ENCODE measurements at regions not wholly inside any gene's neighbourhood (a gene's known extent, or its start where the extent isn't known, plus 50 kb on each side); places are given as distances from the start of the nearest gene placed in this dataset.

- Histone ChIP-seq H3K9me3 (no peaks in the 10 kb centered on the region), H3K4me3 (no peak overlapping the region), H3K36me3 (no peaks in the 10 kb centered on the region), H3K27ac (no peak overlapping the region), H3K27me3 (no peaks in the 10 kb centered on the region), H3K4me1 (ENCODE audit: insufficient read depth) (peaks cover 6% of the 10 kb centered on the region)
- WGBS, 3 donors, result 86 to 87% (median 86%) methylated on average over 2 of the region's 2 CpGs
- TF ChIP-seq POLR2A (IDR thresholded peaks at IDR 0.05) (no peak), CTCF (IDR thresholded peaks at IDR 0.05) (no peak), EP300 (IDR thresholded peaks at IDR 0.05) (no peak)
- intact Hi-C loops (cut with DNase I), result no loop called here
- DNase-seq, result no peak
Observed at GRCh38 chr13:73971481-73971880, 162.7 kb downstream of the KLF12 start.

- no peak overlapping the region for H3K4me3 ChIP-seq
- H3K4me1 ChIP-seq (ENCODE audit: insufficient read depth), result peaks cover 6% of the 10 kb centered on the region
- H3K27me3 ChIP-seq, result no peaks in the 10 kb centered on the region
- WGBS, 3 donors, result 68 to 71% (median 69%) methylated on average over 7 of the region's 7 CpGs
- intact Hi-C loops (cut with DNase I), result no loop called here
- H3K27ac ChIP-seq, result no peak overlapping the region
- H3K9me3 ChIP-seq, result no peaks in the 10 kb centered on the region
- DNase-seq, result no peak
- no peaks in the 10 kb centered on the region for H3K36me3 ChIP-seq
- TF ChIP-seq EP300 (IDR thresholded peaks at IDR 0.05) (no peak), CTCF (IDR thresholded peaks at IDR 0.05) (no peak), POLR2A (IDR thresholded peaks at IDR 0.05) (no peak)
Observed at GRCh38 chr13:73970421-73971055, 163.7 kb downstream of the KLF12 start.

GRCh38 chr13:73967397-73968165 lies 166.6 kb downstream of the KLF12 start:
- H3K27me3 ChIP-seq, result no peaks in the 10 kb centered on the region
- intact Hi-C loops (cut with DNase I), result no loop called here
- no peak overlapping the region for H3K27ac ChIP-seq
- H3K9me3 ChIP-seq, result no peaks in the 10 kb centered on the region
- peaks cover 6% of the 10 kb centered on the region for H3K4me1 ChIP-seq (ENCODE audit: insufficient read depth)
- no peak for DNase-seq
- WGBS, 3 donors, result 92 to 94% (median 93%) methylated on average over 5 of the region's 5 CpGs
- no peaks in the 10 kb centered on the region for H3K36me3 ChIP-seq
- no peak overlapping the region for H3K4me3 ChIP-seq
- TF ChIP-seq CTCF (IDR thresholded peaks at IDR 0.05), result no peak
- TF ChIP-seq EP300 (IDR thresholded peaks at IDR 0.05), result no peak
- TF ChIP-seq POLR2A (IDR thresholded peaks at IDR 0.05), result no peak

- Histone ChIP-seq H3K4me3 (no peak overlapping the region), H3K4me1 (ENCODE audit: insufficient read depth) (peaks cover 5% of the 10 kb centered on the region), H3K9me3 (no peaks in the 10 kb centered on the region), H3K36me3 (no peaks in the 10 kb centered on the region), H3K27me3 (no peaks in the 10 kb centered on the region), H3K27ac (no peak overlapping the region)
- intact Hi-C loops (cut with DNase I), result no loop called here
- TF ChIP-seq CTCF (IDR thresholded peaks at IDR 0.05) (no peak), EP300 (IDR thresholded peaks at IDR 0.05) (no peak), POLR2A (IDR thresholded peaks at IDR 0.05) (no peak)
- DNase-seq, result no peak
Observed at GRCh38 chr13:73966331-73966730, 167.9 kb downstream of the KLF12 start.

All from ovary (tissue), 7 donors.